Astrocyte (in vitro differentiated cells and primary cell): ENCODE measurements at regions not wholly inside any gene's neighbourhood (a gene's known extent, or its start where the extent isn't known, plus 50 kb on each side); places are given as distances from the start of the nearest gene placed in this dataset.

Experiments
- DNase-seq: peaks from one replicate; pipeline ENCODE4 v3.0.0-alpha.2; 2010; ENCODE audit warnings: low read depth
- FAIRE-seq: peaks from 2 replicates; lab custom pipeline; 2011; peaks lifted over from hg19 to GRCh38; lab: Jason Lieb, UNC
- H2AFZ ChIP-seq: 2 replicates; pipeline ENCODE4 v1.6.0; 2012; ENCODE audit warnings: low read depth, low read length, inconsistent platforms
- H3K27ac ChIP-seq: 2 replicates; pipeline ENCODE4 v1.5.1; 2011; ENCODE audit warnings: low read depth, low read length, inconsistent platforms
- H3K27me3 ChIP-seq: 2 replicates; pipeline ENCODE4 v1.6.0; 2011; ENCODE audit warnings: low read length, inconsistent platforms; ENCODE audit not compliant: insufficient read depth
- H3K36me3 ChIP-seq: 2 replicates; pipeline ENCODE4 v1.5.1; 2011; ENCODE audit warnings: low read length, inconsistent platforms; ENCODE audit not compliant: insufficient read depth
- H3K4me1 ChIP-seq: 2 replicates; pipeline ENCODE4 v1.5.1; 2011; ENCODE audit warnings: low read length, inconsistent platforms; ENCODE audit not compliant: insufficient read depth
- H3K4me2 ChIP-seq: 2 replicates; pipeline ENCODE4 v1.6.0; 2012; ENCODE audit warnings: low read length, inconsistent platforms
- H3K4me3 ChIP-seq: 2 replicates; pipeline ENCODE4 v1.5.1; 2011; ENCODE audit warnings: low read depth, mild to moderate bottlenecking, low read length, inconsistent platforms; ENCODE audit not compliant: insufficient read depth
- H3K79me2 ChIP-seq: 2 replicates; pipeline ENCODE4 v1.6.0; 2012; ENCODE audit warnings: mild to moderate bottlenecking, low read length, inconsistent platforms; ENCODE audit not compliant: insufficient read depth
- H3K9ac ChIP-seq: 2 replicates; pipeline ENCODE4 v1.6.0; 2012; ENCODE audit warnings: mild to moderate bottlenecking, low read length, inconsistent platforms
- H3K9me3 ChIP-seq: 2 replicates; pipeline ENCODE4 v1.5.1; 2012; ENCODE audit warnings: low read depth, mild to moderate bottlenecking, low read length, inconsistent platforms; ENCODE audit not compliant: insufficient read depth
- H4K20me1 ChIP-seq: 2 replicates; pipeline ENCODE4 v1.6.0; 2012; ENCODE audit warnings: low read length, inconsistent platforms; ENCODE audit not compliant: insufficient read depth
- H3K27ac Mint-ChIP-seq: one replicate; pipeline ENCODE4 v1.8.0; 2021; ENCODE audit warnings: mild to moderate bottlenecking, mixed read lengths; ENCODE audit not compliant: unreplicated experiment
- H3K27me3 Mint-ChIP-seq: one replicate; pipeline ENCODE4 v1.8.0; 2021; ENCODE audit warnings: low read depth, mixed read lengths; ENCODE audit not compliant: unreplicated experiment
- H3K36me3 Mint-ChIP-seq: one replicate; pipeline ENCODE4 v1.8.0; 2021; ENCODE audit warnings: low read depth, mixed read lengths; ENCODE audit not compliant: unreplicated experiment
- H3K4me1 Mint-ChIP-seq: one replicate; pipeline ENCODE4 v1.8.0; 2021; ENCODE audit warnings: low read depth, mixed read lengths; ENCODE audit not compliant: unreplicated experiment
- H3K4me3 Mint-ChIP-seq: one replicate; pipeline ENCODE4 v1.8.0; 2021; ENCODE audit warnings: mild to moderate bottlenecking, moderate library complexity, mixed read lengths; ENCODE audit not compliant: unreplicated experiment
- H3K9me3 Mint-ChIP-seq: one replicate; pipeline ENCODE4 v1.8.0; 2021; ENCODE audit warnings: mild to moderate bottlenecking, mixed read lengths; ENCODE audit not compliant: unreplicated experiment
- EZH2 ChIP-seq: IDR thresholded peaks from 2 replicates; pipeline ENCODE4 v1.6.1; 2012; ENCODE audit warnings: mild to moderate bottlenecking, low read length, inconsistent platforms; ENCODE audit not compliant: insufficient read depth
- TF ChIP-seq, protein P1 (sequence below): IDR thresholded peaks from 2 replicates; pipeline ENCODE4 v1.5.1; 2011; ENCODE audit warnings: low read depth, mild to moderate bottlenecking, inconsistent platforms, low read length, moderate library complexity; ENCODE audit not compliant: insufficient read depth

DNA sequence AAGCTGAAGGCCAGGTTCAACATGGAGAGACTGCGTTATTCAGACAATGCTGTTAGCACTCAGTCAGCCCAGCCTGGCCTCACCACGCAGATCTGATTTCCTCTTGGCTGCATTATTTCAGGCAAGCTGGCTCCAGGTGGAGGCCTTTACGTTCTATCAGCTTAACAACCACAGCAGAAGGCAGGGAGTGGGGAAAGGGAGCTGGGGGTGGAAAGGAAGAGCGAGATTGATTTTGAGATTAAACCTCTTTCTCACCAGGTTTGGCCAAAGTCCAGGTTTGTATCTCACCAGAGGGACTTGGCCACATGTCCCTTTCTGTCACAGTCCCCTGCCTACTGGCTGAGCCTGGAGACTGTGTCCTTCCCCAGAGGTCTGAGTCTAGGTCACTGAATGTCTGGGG lies 543.7 kb upstream of the TMEM132C start:
- H3K9me3 ChIP-seq, result no peaks in the 10 kb centered on the region
- no peaks in the 10 kb centered on the region for H3K36me3 Mint-ChIP-seq
- H3K4me1 ChIP-seq, result no peaks in the 10 kb centered on the region
- H3K4me3 Mint-ChIP-seq, result no peak overlapping the region
- H3K36me3 ChIP-seq, result no peaks in the 10 kb centered on the region
- H3K9me3 Mint-ChIP-seq, result peaks cover 15% of the 10 kb centered on the region
- H3K27me3 Mint-ChIP-seq, result no peaks in the 10 kb centered on the region
- H3K27ac ChIP-seq, result no peak overlapping the region
- no peak overlapping the region for H3K9ac ChIP-seq
- no peaks in the 10 kb centered on the region for H3K79me2 ChIP-seq
- no peak overlapping the region for H3K27ac Mint-ChIP-seq
- no peak overlapping the region for H2AFZ ChIP-seq
- H3K4me3 ChIP-seq, result no peak overlapping the region
- no peak for FAIRE-seq
- no peaks in the 10 kb centered on the region for H3K27me3 ChIP-seq
- no peak for DNase-seq
- H4K20me1 ChIP-seq, result no peaks in the 10 kb centered on the region
- TF ChIP-seq EZH2, result no peak
- TF ChIP-seq, protein P1, sequence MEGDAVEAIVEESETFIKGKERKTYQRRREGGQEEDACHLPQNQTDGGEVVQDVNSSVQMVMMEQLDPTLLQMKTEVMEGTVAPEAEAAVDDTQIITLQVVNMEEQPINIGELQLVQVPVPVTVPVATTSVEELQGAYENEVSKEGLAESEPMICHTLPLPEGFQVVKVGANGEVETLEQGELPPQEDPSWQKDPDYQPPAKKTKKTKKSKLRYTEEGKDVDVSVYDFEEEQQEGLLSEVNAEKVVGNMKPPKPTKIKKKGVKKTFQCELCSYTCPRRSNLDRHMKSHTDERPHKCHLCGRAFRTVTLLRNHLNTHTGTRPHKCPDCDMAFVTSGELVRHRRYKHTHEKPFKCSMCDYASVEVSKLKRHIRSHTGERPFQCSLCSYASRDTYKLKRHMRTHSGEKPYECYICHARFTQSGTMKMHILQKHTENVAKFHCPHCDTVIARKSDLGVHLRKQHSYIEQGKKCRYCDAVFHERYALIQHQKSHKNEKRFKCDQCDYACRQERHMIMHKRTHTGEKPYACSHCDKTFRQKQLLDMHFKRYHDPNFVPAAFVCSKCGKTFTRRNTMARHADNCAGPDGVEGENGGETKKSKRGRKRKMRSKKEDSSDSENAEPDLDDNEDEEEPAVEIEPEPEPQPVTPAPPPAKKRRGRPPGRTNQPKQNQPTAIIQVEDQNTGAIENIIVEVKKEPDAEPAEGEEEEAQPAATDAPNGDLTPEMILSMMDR, result no peak
- no peak overlapping the region for H3K4me2 ChIP-seq
- no peaks in the 10 kb centered on the region for H3K4me1 Mint-ChIP-seq

DNA sequence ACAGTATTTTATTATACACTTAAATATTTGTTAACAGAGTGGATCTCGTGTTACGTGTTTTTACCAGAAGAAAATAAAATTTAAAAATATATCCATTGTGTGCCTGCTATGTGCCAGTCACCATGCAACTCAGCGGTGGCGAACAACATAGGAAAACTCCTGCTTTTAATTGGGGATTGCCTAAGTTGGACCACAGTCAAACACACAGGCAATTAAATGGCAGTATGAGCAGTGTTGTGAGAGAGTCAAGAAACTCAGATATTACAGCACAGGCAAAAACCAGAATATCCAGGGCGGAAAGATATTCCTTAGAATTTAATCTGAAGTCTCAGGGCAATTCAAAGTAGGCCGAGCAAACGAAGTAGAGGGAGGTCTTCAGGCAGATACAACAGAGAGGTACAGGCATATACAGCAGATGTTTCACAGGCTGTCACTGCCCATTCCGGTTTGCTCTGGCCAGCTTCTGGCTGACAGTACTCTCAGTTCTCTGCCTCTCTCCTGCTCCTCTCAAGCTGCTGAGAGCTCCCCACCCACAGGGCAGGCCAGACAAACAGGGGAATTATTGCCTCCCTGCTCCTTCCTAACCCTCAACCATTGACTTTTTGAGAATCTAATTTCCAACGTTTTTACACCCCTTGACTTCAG lies 540.2 kb upstream of the TMEM132C start:
- TF ChIP-seq, protein P1, result no peak
- no peak for TF ChIP-seq EZH2
- Mint-ChIP-seq H3K4me1 (no peaks in the 10 kb centered on the region), H3K27me3 (no peaks in the 10 kb centered on the region)

DNA sequence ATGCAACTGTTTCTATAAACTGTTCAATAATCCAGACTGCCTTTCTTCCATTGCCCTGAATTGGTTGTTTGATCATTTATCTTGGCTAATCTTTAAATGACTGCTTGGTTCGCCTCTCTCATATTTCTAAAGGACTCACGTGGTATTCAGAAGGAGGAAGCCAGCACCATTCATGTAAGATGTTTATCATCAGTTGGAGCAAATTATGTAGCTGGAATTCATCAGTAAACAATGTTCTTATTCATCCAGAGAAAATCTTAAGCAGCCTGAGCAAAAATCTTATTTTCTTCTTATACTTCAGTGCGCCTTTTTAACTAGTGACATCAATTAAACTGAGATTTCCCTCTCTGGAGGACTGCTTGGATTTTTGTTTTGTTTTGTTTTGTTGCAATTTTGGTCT lies 538.7 kb upstream of the TMEM132C start:
- no peak for TF ChIP-seq EZH2
- TF ChIP-seq, protein P1, result no peak
- H3K4me1 ChIP-seq, result no peaks in the 10 kb centered on the region
- H3K9me3 Mint-ChIP-seq, result peaks cover 9% of the 10 kb centered on the region
- DNase-seq (peak; percentile 19), FAIRE-seq (no peak)
- H3K9me3 ChIP-seq, result no peaks in the 10 kb centered on the region
- H4K20me1 ChIP-seq, result no peaks in the 10 kb centered on the region
- no peaks in the 10 kb centered on the region for H3K36me3 ChIP-seq
- no peak overlapping the region for H3K4me3 Mint-ChIP-seq
- no peak overlapping the region for H3K27ac Mint-ChIP-seq
- no peaks in the 10 kb centered on the region for H3K79me2 ChIP-seq
- H3K36me3 Mint-ChIP-seq, result no peaks in the 10 kb centered on the region
- H3K4me2 ChIP-seq, result no peak overlapping the region
- no peak overlapping the region for H3K27ac ChIP-seq
- H3K27me3 Mint-ChIP-seq, result no peaks in the 10 kb centered on the region
- no peak overlapping the region for H3K9ac ChIP-seq
- H3K27me3 ChIP-seq, result no peaks in the 10 kb centered on the region
- no peaks in the 10 kb centered on the region for H3K4me1 Mint-ChIP-seq
- no peak overlapping the region for H3K4me3 ChIP-seq
- H2AFZ ChIP-seq, result no peak overlapping the region

More for the DNA sequence above, 540.2 kb upstream of the TMEM132C start:
- H3K27ac Mint-ChIP-seq, result no peak overlapping the region
- H3K4me3 Mint-ChIP-seq, result no peak overlapping the region
- H3K27ac ChIP-seq, result no peak overlapping the region
- H3K9me3 ChIP-seq, result no peaks in the 10 kb centered on the region
- H3K4me2 ChIP-seq, result no peak overlapping the region
- H3K4me3 ChIP-seq, result no peak overlapping the region
- H3K4me1 ChIP-seq, result no peaks in the 10 kb centered on the region
- H3K9me3 Mint-ChIP-seq, result peaks cover 11% of the 10 kb centered on the region
- no peaks in the 10 kb centered on the region for H3K36me3 Mint-ChIP-seq
- no peaks in the 10 kb centered on the region for H3K36me3 ChIP-seq
- H2AFZ ChIP-seq, result no peak overlapping the region
- no peak overlapping the region for H3K9ac ChIP-seq
- no peaks in the 10 kb centered on the region for H3K79me2 ChIP-seq
- DNase-seq, result no peak
- FAIRE-seq, result no peak
- H4K20me1 ChIP-seq, result no peaks in the 10 kb centered on the region
- H3K27me3 ChIP-seq, result no peaks in the 10 kb centered on the region
